ENCODE measurements at regions not wholly inside any gene's neighbourhood (a gene's known extent, or its start where the extent isn't known, plus 50 kb on each side); places are given as distances from the start of the nearest gene placed in this dataset.
"Not testable (repeated sequence)": the region's sequence is repeated elsewhere in the genome, so short reads cannot be mapped to it uniquely, and the experiment has no call there.

DNA sequence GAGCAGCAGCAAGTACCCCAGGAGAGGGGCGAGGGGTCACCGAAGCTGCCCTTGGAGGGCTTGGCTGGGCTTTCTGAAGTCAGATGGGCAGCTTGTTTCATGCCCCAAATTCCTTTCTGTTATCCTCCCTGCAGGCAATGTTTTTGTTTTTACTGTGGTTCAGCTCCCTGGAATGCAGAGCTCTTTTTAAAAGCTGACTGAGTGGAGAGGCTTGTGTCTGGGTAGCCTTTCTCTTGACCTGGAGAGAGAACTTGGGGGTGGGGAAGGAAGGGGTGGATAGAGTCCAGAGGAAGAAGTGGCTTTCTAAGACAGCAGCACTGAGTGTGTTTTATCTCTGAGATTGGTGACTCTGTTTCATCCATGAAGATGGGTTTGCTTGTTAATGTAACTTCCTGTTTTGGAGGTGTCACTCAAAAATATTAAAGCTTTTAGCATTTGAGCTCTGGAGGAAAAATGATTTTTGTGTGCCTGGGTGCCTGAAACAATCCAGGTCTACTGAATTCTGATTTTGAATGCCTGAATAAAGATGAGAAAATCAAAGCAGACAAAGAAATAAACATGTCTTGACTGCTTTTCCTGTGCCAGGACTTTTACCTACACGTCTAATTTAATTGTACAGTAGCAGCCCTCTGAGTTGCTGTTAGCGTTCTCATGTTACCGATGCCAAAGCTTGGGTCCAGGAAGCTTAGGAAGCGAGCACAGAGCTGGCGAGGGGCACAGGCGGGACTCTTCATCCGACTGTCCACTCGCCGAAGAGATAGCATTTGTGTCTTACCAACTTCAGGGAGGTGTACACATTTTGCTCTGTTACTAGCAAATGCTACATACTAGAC lies 78.2 kb upstream of the EEF1E1 start:
- DNase-seq (ENCODE audit: low read depth): peak; percentile 72

DNA sequence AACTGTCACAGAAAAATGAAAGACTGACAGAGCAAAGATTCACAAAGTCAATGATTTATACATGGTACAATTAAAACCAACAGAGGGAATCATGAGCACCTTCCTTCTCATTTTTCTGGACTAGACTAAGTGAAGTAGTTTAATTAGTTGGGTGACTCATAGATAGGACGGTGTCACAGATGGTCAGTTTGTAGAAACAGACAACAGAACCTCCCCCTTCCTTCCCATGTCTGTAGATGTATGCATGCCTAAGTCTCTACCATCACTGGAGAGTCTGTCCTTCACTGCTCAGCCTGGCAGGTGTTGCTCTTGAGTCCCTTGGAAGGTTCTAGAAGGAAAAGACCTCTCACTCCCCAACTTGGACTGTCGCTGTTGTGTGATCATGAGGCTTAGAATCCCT lies 75.4 kb upstream of the EEF1E1 start:
- no peak for DNase-seq (ENCODE audit: low read depth)

DNA sequence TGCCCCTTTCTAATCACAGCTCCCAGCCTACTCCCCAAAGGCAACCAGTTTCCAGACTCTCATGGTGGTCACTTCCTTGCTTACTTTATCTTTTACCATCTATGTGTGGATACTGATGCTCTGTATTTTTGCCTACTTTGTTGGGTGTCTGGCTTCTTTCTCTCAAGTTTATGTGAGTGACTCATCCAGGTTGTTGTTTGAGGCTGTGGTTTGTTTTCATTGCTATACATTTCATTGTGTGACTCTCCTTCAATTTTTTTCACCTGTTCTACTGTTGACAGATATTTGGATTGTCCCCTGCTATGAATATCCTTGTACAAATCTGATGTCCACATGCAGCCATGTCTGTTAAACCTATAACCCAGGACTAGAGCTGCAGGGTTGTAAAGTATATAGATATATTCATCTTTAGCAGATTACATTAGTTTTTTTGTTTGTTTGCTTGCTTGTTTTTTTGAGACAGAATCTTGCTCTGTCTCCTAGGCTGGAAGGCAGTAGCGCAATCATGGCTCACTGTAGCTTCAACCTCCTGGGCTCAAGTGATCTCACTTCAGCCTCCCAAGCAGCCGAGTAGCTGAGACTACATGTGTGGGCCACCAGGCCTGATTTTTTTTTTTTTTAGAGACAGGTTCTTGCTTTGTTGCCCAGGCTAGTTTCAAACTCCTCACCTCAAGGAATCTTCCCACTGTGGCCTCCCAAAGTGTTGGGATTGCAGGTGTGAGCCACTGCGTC lies 72.9 kb upstream of the EEF1E1 start:
- no peak for DNase-seq (ENCODE audit: low read depth)

DNA sequence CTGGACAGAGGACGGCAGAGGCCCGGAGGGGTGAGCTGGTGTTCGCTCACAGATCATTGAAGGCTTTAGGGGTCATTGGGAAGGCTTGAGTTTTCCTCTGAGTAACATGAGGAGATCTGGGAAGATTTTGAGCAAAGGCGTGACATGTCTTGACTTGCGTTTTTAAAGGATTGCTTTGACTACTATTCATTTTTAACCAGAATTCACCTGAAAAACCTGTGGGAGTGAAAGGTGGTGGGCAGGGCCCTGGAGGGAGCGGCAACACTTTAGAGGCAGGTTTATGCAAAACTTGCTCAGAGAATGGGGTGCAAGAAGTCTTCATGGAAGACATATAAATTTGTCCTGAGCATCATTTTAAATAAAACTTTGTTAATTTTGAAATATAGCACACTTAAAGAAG lies 72.2 kb upstream of the EEF1E1 start:
- DNase-seq (ENCODE audit: low read depth): no peak

DNA sequence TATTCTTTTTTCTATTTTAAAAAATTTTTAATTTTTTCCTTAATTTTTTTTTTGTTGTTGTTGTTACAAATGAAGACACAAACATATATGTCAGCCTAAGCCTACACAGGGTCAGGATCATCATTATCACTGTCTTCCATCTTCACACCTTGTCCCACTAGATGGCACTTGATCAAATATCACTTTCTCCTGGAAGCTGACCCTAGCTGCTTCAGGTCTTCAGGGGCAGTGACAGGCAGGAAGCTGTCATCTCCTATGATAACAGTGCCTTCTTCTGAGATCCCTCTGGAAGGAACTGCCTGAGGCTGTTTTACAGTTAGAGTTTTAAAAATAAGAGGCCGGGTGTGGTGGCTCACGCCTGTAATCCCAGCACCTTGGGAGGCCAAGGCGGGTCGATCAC lies 70.2 kb upstream of the EEF1E1 start:
- DNase-seq (ENCODE audit: low read depth): no peak

DNA sequence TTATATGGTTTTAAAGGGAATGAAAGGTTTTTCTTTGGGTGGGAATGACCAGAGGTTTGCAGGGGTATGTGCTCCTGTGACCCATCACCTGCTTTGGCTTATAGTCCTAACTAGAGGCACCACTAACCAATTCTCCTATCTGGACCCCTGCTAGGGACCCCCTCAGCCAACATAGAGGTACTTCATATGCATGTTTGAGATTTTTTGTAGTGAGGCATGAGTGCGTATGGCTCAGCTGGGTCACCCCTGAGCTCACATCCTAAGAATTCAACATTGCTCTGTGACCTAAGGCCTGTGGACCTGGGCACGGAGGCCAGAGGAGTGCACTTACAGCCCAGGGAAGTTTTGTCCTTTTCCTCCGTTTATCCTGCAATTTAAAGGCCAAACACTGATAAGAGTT lies 68.4 kb upstream of the EEF1E1 start:
- no peak for DNase-seq (ENCODE audit: low read depth)

DNA sequence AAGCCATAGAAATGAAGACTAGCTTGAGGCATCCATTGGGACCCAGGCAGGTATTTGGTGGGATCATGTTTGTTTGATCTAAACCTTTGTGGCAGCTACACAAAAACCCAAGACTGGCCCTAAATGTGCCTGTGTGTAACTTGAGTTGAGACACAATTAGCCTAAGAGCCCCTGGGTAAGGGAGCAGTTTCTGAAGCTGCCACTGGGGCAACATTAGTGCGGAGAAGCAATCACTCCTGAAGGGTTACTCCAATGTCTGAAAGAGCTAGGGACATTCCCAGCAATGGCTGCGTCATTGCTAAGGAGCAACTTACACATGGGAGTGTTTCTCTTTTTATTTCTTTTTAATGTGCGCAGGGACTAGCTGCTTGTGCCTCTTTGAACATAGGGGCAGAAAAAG lies 67.9 kb upstream of the EEF1E1 start:
- DNase-seq (ENCODE audit: low read depth): no peak

DNA sequence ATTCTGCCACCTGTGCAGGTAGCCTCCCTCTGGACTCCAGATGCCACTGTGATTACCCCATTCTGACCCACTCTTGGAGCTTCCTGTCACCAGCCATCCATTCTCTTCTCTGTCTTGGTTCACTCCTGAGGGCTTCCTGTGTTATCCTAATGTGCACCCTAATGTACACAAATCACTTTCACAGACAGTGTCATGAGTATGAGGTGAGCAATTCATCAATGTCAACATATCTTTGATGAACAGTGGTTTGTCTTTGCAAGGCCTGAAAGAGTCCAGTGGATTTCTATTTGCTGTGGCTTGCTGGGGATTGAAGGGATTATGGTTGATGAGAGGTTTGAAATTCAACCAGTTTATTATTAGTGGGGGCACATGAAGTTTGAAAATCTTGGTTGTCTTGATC lies 63.8 kb upstream of the EEF1E1 start:
- no peak for DNase-seq (ENCODE audit: low read depth)

DNA sequence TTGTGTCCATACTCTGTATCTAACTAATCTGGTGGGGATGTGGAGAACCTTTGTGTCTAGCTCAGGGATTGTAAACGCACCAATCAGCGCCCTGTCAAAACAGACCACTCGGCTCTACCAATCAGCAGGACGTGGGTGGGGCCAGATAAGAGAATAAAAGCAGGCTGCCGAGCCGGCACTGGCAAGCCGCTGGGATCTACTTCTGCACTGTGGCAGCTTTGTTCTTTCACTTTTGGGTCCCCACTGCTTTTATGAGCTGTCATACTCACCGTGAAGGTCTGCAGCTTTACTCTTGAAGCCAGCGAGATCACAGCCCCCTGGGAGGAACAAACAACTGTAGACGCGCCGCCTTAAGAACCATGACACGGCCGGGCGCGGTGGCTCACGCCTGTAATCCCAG lies 62.7 kb upstream of the EEF1E1 start:
- not testable (repeated sequence) for DNase-seq (ENCODE audit: low read depth)

DNA sequence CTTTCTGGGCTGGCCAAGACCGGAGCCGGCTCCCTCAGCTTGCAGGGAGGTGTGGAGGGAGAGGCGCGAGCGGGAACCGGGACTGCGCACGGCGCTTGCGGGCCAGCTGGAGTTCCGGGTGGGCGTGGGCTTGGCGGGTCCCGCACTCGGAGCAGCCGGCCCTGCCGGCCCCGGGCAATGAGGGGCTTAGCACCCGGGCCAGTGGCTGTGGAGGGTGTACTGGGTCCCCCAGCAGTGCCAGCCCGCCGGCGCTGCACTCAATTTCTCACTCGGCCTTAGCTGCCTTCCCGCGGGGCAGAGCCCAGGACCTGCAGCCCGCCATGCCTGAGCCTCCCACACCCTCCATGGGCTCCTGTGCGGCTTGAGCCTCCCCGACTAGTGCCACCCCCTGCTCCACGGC lies 61.9 kb upstream of the EEF1E1 start:
- not testable (repeated sequence) for DNase-seq (ENCODE audit: low read depth)

DNA sequence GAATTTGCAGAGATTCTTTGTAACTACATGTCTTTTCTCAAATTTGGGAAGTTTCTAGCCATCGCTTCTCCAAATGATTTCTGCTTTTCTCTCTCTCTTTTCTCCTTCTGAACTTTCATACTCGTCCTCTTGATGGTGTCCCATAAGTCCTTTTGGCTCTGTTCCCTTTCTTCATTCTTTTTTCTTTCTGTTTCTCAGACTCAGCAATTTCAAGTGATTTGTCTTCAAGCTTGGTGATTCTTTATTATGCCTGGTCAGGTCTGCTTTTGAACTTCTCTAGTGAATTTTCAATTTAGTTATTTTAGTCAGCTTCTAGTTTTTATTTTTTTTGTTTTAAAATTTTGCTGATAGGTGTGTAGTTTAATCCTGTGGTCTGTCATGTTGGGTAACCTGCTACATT lies 57.6 kb upstream of the EEF1E1 start:
- no peak for DNase-seq (ENCODE audit: low read depth)

DNA sequence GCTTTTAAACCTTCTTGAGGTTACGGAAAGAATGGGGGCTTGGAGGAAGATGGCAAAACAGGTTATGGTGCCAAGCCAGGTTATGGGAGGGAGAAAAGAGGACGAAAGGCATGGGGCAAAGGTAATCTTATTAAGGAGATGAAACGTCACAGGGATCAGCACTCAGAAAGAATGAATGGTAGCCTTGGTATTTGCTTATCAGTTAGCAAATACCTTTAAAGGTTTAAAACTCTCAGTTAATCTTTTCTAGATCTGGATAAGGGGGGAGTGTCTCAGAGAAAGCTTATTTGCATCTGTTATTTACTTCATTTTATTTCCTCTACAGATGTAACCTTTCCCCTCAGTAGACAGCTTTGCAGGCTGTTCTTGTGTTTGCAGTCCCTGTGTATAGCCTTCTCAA lies 55.5 kb upstream of the EEF1E1 start:
- no peak for DNase-seq (ENCODE audit: low read depth)

DNA sequence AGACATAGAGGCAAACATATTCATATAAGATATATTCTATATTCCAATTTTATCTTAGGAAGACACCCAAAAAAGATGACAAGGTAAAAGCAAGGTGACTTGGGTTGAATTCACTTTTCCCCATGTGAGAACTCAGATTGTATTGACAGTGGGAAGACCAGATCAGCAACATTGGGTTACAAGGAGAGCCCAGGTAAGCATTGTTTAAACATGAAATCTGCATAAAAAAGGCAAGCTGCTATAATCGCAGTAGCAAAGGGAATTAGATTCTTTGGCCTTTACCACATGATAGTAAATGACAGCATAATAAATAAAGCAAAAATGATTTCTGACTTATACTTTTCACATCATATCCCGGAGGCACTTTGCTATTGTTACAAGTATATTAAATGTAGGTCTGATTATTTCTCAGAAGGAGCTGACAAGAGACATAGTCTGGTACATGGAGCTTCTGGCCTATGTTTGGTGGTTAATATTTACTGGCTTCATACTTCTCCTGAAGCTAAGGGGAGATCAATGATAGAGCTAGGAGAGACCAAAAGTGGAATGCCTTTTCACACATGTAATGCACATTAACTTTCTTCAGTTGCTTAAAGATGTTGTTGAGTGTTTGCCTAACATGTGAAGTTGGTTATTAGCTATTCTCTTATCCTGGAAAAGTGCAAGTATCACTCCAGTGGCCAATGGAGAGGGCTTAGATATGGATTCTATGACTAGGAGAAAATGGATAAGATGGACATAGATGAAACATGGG lies 53.1 kb upstream of the EEF1E1 start:
- DNase-seq (ENCODE audit: low read depth): no peak
